HEK293T (cell line): ENCODE measurements at regions not wholly inside any gene's neighbourhood (a gene's known extent, or its start where the extent isn't known, plus 50 kb on each side); places are given as distances from the start of the nearest gene placed in this dataset.

ENCODE experiments used
- CTCF ChIA-PET: fragments of 350-600 bp; formaldehyde crosslinking; extraction: SDS; loops from one replicate; lab custom pipeline; 2021; ENCODE audit warnings: antibody characterized with exemption, inconsistent platforms; lab: Yijun Ruan, JAX
- POLR2A ChIA-PET: fragments of 350-600 bp; formaldehyde crosslinking; extraction: SDS; loops from one replicate; lab custom pipeline; 2020; ENCODE audit warnings: antibody characterized with exemption, inconsistent platforms; lab: Yijun Ruan, JAX
- DNase-seq: peaks from one replicate; pipeline ENCODE4 v3.0.0; 2012; ENCODE audit warnings: mixed read lengths; ENCODE audit errors: extremely low spot score
- ARNT ChIP-seq: fragments of 450-650 bp; IDR thresholded peaks from 2 replicates; pipeline ENCODE4 v1.6.1; 2017; ENCODE audit warnings: mild to moderate bottlenecking
- BHLHE40 ChIP-seq: fragments of 450-650 bp; IDR thresholded peaks from 2 replicates; pipeline ENCODE4 v1.6.1; 2016; ENCODE audit warnings: mild to moderate bottlenecking, moderate library complexity, borderline replicate concordance
- CTBP1 ChIP-seq: fragments of 450-650 bp; IDR thresholded peaks from 2 replicates; pipeline ENCODE4 v1.6.1; 2016; ENCODE audit warnings: borderline replicate concordance
- ELF4 ChIP-seq: fragments of 450-650 bp; IDR thresholded peaks from 2 replicates; pipeline ENCODE4 v1.6.1; 2017; ENCODE audit warnings: antibody characterized with exemption
- FOXA1 ChIP-seq: fragments of 450-650 bp; IDR thresholded peaks from 2 replicates; pipeline ENCODE4 v1.6.1; 2016; ENCODE audit warnings: mild to moderate bottlenecking
- FOXK2 ChIP-seq: fragments of 450-650 bp; IDR thresholded peaks from 2 replicates; pipeline ENCODE4 v1.6.1; 2016; ENCODE audit warnings: mild to moderate bottlenecking
- FOXM1 ChIP-seq: fragments of 450-650 bp; IDR thresholded peaks from 2 replicates; pipeline ENCODE4 v1.6.1; 2017; ENCODE audit warnings: mild to moderate bottlenecking, borderline replicate concordance
- HDGF ChIP-seq: fragments of 450-650 bp; IDR thresholded peaks from 2 replicates; pipeline ENCODE4 v1.6.1; 2017; ENCODE audit warnings: antibody characterized with exemption, borderline replicate concordance
- L3MBTL2 ChIP-seq: fragments of 450-650 bp; conservative IDR thresholded peaks from 2 replicates; pipeline ENCODE4 v1.6.1; 2016; ENCODE audit warnings: mild to moderate bottlenecking
- LEF1 ChIP-seq: fragments of 450-650 bp; IDR thresholded peaks from 2 replicates; pipeline ENCODE4 v1.6.1; 2017; ENCODE audit warnings: mild to moderate bottlenecking, borderline replicate concordance
- NFRKB ChIP-seq: fragments of 450-650 bp; IDR thresholded peaks from 2 replicates; pipeline ENCODE4 v1.6.1; 2016; ENCODE audit warnings: mild to moderate bottlenecking, moderate library complexity
- SP1 ChIP-seq: fragments of 450-650 bp; IDR thresholded peaks from 2 replicates; pipeline ENCODE4 v1.6.1; 2017
- SUZ12 ChIP-seq: fragments of 450-650 bp; IDR thresholded peaks from 2 replicates; pipeline ENCODE4 v1.6.1; 2016; ENCODE audit warnings: mild to moderate bottlenecking
- TARDBP ChIP-seq: fragments of 450-650 bp; IDR thresholded peaks from 2 replicates; pipeline ENCODE4 v1.6.1; 2016
- ZNF384 ChIP-seq: fragments of 450-650 bp; IDR thresholded peaks from 2 replicates; pipeline ENCODE4 v1.6.1; 2016
- TF ChIP-seq, protein P1 (sequence below): fragments of 450-650 bp; IDR thresholded peaks from 2 replicates; pipeline ENCODE4 v1.6.1; 2016

GRCh38 chr22:47374901-47375575 lies 612.6 kb downstream of the TBC1D22A start:
- no peak for DNase-seq
- TF ChIP-seq SUZ12 (no peak), BHLHE40 (no peak), ELF4 (no peak), L3MBTL2 (no peak), LEF1 (no peak), FOXA1 (no peak), ZNF384 (no peak), HDGF (no peak), ARNT (no peak), FOXM1 (no peak), CTBP1 (no peak), NFRKB (no peak), TARDBP (no peak), SP1 (no peak), FOXK2 (no peak)
- TF ChIP-seq, protein P1, sequence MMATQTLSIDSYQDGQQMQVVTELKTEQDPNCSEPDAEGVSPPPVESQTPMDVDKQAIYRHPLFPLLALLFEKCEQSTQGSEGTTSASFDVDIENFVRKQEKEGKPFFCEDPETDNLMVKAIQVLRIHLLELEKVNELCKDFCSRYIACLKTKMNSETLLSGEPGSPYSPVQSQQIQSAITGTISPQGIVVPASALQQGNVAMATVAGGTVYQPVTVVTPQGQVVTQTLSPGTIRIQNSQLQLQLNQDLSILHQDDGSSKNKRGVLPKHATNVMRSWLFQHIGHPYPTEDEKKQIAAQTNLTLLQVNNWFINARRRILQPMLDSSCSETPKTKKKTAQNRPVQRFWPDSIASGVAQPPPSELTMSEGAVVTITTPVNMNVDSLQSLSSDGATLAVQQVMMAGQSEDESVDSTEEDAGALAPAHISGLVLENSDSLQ: no peak
- CTCF ChIA-PET: interaction anchor here (0.7 kb wide), 1 partner anchor 144 kb away, joined by 3 read pairs; no protein-coding TSS in a partner anchor
- POLR2A ChIA-PET: no interaction called here

GRCh38 chr22:47374273-47374771 lies 611.9 kb downstream of the TBC1D22A start:
- TF ChIP-seq BHLHE40 (no peak), FOXM1 (no peak), ARNT (no peak), LEF1 (no peak), SP1 (no peak), SUZ12 (no peak), ZNF384 (no peak), NFRKB (no peak), ELF4 (no peak), HDGF (no peak), L3MBTL2 (no peak), FOXK2 (no peak)
- TF ChIP-seq, protein P1: no peak
- no peak for DNase-seq
- POLR2A ChIA-PET: no interaction called here
- CTCF ChIA-PET: no interaction called here

GRCh38 chr22:47373648-47374272 lies 611.3 kb downstream of the TBC1D22A start:
- DNase-seq: no peak
- ChIA-PET POLR2A (no interaction called here), CTCF (no interaction called here)
- no peak for TF ChIP-seq NFRKB
- TF ChIP-seq FOXK2: no peak
- no peak for TF ChIP-seq ARNT
- no peak for TF ChIP-seq CTBP1
- no peak for TF ChIP-seq L3MBTL2
- TF ChIP-seq TARDBP: no peak
- no peak for TF ChIP-seq ZNF384
- TF ChIP-seq HDGF: no peak
- TF ChIP-seq, protein P1: no peak
- no peak for TF ChIP-seq SUZ12
- no peak for TF ChIP-seq SP1
- TF ChIP-seq BHLHE40: no peak

GRCh38 chr22:47372596-47373385 lies 610.3 kb downstream of the TBC1D22A start:
- POLR2A ChIA-PET: no interaction called here
- CTCF ChIA-PET: no interaction called here
- no peak for DNase-seq
- TF ChIP-seq CTBP1 (no peak), ZNF384 (no peak), FOXM1 (no peak), ARNT (no peak), TARDBP (no peak), FOXA1 (no peak), NFRKB (no peak), SUZ12 (no peak), ELF4 (no peak)

- no peak for DNase-seq
- TF ChIP-seq NFRKB (no peak), ELF4 (no peak), FOXA1 (no peak), ZNF384 (no peak), SUZ12 (no peak), ARNT (no peak), CTBP1 (no peak), BHLHE40 (no peak)
- TF ChIP-seq, protein P1: no peak
- CTCF ChIA-PET: no interaction called here
- POLR2A ChIA-PET: no interaction called here
Measured at GRCh38 chr22:47372111-47372581, 609.7 kb downstream of the TBC1D22A start.
